ENCODE measurements at regions not wholly inside any gene's neighbourhood (a gene's known extent, or its start where the extent isn't known, plus 50 kb on each side); places are given as distances from the start of the nearest gene placed in this dataset.

DNA sequence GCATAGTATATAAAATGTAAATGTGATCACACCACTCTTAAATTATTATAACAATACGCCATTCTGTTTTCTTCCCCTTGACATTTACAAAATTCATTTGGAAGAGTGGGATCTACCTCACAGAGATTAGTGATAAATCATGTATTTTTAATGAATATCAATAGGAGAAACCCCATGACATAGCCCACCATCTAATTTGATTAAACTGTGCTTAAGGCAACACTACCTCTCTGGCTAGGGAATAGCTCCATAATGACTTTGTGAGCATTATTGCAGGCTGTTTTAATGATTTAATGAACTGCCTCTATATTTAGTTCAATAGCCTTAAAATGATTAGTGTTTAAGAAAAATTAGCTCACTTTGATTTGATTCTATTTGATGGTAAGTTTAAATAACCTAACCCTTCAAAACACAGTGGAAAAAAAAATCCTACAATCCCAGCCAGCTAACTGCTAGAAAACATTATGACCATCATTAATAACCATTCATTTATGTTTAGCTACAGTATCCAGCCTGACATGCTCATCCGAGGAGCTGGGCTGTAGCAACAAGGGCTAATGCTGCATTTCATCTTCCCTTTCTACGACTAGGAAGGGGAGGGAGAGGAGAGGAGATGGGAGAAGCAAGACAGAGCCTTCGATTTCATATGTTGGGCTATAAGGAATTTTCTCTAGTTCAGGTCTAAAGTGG is 75.3 kb upstream of the BCL11A start:
- TF ChIP-seq POLR2A (IDR thresholded peaks at IDR 0.05), result no peak
- TF ChIP-seq, protein P1, sequence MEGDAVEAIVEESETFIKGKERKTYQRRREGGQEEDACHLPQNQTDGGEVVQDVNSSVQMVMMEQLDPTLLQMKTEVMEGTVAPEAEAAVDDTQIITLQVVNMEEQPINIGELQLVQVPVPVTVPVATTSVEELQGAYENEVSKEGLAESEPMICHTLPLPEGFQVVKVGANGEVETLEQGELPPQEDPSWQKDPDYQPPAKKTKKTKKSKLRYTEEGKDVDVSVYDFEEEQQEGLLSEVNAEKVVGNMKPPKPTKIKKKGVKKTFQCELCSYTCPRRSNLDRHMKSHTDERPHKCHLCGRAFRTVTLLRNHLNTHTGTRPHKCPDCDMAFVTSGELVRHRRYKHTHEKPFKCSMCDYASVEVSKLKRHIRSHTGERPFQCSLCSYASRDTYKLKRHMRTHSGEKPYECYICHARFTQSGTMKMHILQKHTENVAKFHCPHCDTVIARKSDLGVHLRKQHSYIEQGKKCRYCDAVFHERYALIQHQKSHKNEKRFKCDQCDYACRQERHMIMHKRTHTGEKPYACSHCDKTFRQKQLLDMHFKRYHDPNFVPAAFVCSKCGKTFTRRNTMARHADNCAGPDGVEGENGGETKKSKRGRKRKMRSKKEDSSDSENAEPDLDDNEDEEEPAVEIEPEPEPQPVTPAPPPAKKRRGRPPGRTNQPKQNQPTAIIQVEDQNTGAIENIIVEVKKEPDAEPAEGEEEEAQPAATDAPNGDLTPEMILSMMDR (IDR thresholded peaks at IDR 0.05), result no peak
